Thoracic aorta (tissue), 2 donors: ENCODE measurements at regions not wholly inside any gene's neighbourhood (a gene's known extent, or its start where the extent isn't known, plus 50 kb on each side); places are given as distances from the start of the nearest gene placed in this dataset.
A peak's percentile ranks its signal among the peaks of the same experiment; 100 is the strongest.

Source experiments
- ATAC-seq: fragments of 150-250 bp; one replicate; pipeline ENCODE4 v1.8.0; 2017; ENCODE audit warnings: low read depth; ENCODE audit not compliant: insufficient number of reproducible peaks, low FRiP score
- DNase-seq: peaks from one replicate; pipeline ENCODE4 v3.0.0-alpha.2; 2020; ENCODE audit warnings: low spot score
- H3K27ac ChIP-seq, 2 donors: fragments of 200-600 bp; sonication (generic); 1 replicate in 1 of 2; 2 replicates in 1 of 2; pipeline ENCODE4 v1.5.1; 2016; ENCODE audit warnings: mild to moderate bottlenecking in 2 of 2, moderate library complexity in 2 of 2
- H3K27me3 ChIP-seq: fragments of 200-600 bp; sonication (generic); replicated peaks from 2 replicates; pipeline ENCODE4 v1.6.0; 2016; ENCODE audit warnings: mild to moderate bottlenecking; ENCODE audit not compliant: insufficient read depth
- H3K36me3 ChIP-seq: fragments of 200-600 bp; sonication (generic); one replicate; pipeline ENCODE4 v1.5.1; 2016
- H3K4me1 ChIP-seq, 2 donors: fragments of 200-600 bp; sonication (generic); 1 replicate in 1 of 2; 2 replicates in 1 of 2; pipeline versions ENCODE4 v1.5.1 to v1.6.0; 2016; ENCODE audit warnings: low read depth in 2 of 2, mild to moderate bottlenecking in 1 of 2; ENCODE audit not compliant: control insufficient read depth in 1 of 2
- H3K4me3 ChIP-seq: fragments of 200-600 bp; sonication (generic); 2 replicates; pipeline ENCODE4 v1.5.1; 2016; ENCODE audit warnings: mild to moderate bottlenecking
- H3K9me3 ChIP-seq: fragments of 200-600 bp; sonication (generic); 2 replicates; pipeline ENCODE4 v1.5.1; 2016
- TF ChIP-seq, protein P1 (sequence below): fragments of 200-600 bp; sonication (generic); IDR thresholded peaks from one replicate; pipeline ENCODE4 v1.5.1; 2019; ENCODE audit warnings: antibody characterized with exemption

DNA sequence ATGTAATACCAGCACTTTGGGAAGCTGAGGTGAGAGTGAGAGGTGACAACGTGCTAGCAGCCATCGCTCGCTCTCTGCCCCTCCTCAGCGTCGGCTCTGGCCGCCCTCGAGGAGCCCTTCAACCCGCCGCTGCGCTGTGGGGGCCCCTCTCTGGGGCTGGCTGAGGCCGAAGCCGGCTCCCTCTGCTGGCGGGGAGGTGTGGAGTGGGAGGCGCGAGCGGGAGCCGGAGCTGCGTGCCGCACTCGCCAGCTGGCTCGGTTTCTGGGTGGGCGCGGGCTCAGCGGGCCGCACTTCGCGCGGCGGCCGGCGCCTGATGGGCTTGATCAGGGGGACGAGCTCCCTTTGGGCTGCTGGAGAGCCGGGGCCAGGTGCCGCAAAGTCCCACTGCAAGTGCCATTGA, 98.9 kb upstream of the UBASH3B start:
- H3K27ac ChIP-seq: no peak overlapping the region
- no peaks in the 10 kb centered on the region for H3K4me1 ChIP-seq
- ATAC-seq (no peak), DNase-seq (no peak)
- no peaks in the 10 kb centered on the region for H3K9me3 ChIP-seq
- no peaks in the 10 kb centered on the region for H3K27me3 ChIP-seq
- peak overlapping the region; percentile 57 for H3K4me3 ChIP-seq
- TF ChIP-seq, protein P1, sequence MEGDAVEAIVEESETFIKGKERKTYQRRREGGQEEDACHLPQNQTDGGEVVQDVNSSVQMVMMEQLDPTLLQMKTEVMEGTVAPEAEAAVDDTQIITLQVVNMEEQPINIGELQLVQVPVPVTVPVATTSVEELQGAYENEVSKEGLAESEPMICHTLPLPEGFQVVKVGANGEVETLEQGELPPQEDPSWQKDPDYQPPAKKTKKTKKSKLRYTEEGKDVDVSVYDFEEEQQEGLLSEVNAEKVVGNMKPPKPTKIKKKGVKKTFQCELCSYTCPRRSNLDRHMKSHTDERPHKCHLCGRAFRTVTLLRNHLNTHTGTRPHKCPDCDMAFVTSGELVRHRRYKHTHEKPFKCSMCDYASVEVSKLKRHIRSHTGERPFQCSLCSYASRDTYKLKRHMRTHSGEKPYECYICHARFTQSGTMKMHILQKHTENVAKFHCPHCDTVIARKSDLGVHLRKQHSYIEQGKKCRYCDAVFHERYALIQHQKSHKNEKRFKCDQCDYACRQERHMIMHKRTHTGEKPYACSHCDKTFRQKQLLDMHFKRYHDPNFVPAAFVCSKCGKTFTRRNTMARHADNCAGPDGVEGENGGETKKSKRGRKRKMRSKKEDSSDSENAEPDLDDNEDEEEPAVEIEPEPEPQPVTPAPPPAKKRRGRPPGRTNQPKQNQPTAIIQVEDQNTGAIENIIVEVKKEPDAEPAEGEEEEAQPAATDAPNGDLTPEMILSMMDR: no peak
- H3K36me3 ChIP-seq: no peaks in the 10 kb centered on the region

DNA sequence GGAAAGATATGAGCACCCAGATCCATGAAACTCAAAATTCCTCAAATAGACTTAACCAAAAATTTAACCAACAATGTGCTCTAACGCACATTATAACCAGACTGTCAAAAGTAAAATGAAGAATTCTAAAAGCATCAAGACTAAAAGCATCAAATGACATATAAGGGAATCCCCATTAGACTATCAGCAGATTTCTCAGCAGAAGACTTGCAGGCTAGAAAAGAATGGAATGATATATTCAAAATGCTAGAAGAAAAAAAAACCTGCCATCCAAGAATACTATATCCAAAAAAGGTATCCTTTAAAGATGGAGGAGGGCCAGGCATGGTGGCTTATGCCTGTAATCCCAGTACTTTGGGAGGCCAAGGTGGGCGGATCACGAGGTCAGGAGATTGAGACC, 117.5 kb upstream of the UBASH3B start:
- no peaks in the 10 kb centered on the region for H3K27me3 ChIP-seq
- ATAC-seq: no peak
- H3K36me3 ChIP-seq: no peaks in the 10 kb centered on the region
- TF ChIP-seq, protein P1: no peak
- no peak for DNase-seq
- H3K4me3 ChIP-seq: no peak overlapping the region
- H3K27ac ChIP-seq: no peak overlapping the region
- H3K4me1 ChIP-seq: no peaks in the 10 kb centered on the region
- H3K9me3 ChIP-seq: peaks cover 23% of the 10 kb centered on the region

DNA sequence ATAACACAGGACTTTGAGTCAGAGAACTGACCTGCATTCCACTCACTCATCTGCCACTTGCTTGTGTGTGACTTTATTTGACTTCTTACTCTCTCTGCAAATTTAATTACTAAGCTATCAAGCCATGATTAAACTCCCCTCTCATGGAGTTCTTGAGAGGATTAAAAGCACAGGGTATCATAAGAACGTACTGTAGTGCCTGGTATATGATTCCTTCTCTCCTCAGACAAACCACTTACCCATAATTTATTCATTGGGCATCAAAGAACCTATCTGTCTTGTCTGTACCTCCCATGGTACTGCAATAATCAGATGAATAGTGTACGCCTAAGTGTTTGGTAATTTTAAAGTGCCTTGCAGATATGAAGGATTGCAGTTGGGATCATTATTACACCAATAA, 130.6 kb upstream of the UBASH3B start:
- H3K4me1 ChIP-seq: peaks cover 0 to 8% of the 10 kb centered on the region in 2 donors
- DNase-seq: no peak
- H3K27me3 ChIP-seq: no peaks in the 10 kb centered on the region
- ATAC-seq: no peak
- no peak overlapping the region for H3K4me3 ChIP-seq
- H3K27ac ChIP-seq: no peak overlapping the region
- H3K9me3 ChIP-seq: no peaks in the 10 kb centered on the region
- TF ChIP-seq, protein P1: no peak
- H3K36me3 ChIP-seq: no peaks in the 10 kb centered on the region

DNA sequence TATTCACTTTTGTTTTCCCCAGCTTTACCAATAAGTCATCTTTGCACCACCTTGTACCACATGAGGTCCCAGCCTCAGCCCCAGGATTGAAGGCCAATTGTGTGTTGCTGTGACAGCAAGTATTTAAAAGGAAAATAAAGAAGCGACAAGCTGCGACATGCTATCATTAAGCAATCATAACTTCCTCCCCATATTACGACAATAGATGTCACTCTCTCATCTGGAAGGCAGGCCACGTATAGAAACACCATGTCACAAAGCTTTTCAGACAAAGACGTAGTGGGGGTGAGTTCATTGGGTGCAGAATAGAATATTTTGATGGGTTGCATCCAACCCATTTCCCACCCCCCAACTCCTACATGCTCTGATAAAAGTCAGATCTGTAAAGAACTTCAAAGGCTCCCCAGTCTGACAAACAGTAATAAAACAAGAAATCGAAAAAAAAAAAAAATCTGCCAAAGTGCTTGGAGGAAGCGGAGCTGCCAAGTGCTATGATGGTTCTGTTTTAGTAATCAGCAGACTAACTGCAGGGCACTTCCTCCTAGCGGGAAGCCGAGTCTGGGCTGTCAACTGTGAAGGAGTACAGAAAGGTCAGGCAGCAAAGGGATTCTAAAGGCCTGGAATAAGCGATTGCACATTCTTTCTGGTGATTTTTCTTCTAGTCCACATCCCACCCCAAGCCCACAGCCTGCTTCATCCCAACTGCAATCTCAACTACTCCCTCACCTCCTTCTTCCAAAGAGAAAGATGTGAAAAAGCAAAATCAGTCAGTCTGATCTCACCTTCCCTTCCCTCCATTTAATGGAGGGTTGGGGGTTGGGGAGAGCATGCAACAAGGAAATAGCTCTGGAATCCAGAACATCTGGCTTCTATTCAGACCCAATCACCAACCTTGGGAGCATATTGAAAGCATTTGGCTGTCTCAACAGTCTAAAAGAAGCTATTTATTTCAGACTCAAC, 131.4 kb upstream of the UBASH3B start:
- Histone ChIP-seq H3K9me3 (no peaks in the 10 kb centered on the region), H3K27me3 (no peaks in the 10 kb centered on the region), H3K4me1 (peaks cover 0 to 8% of the 10 kb centered on the region in 2 donors), H3K4me3 (no peak overlapping the region), H3K36me3 (no peaks in the 10 kb centered on the region), H3K27ac (no peak overlapping the region)
- TF ChIP-seq, protein P1: no peak
- ATAC-seq (no peak), DNase-seq (no peak)

DNA sequence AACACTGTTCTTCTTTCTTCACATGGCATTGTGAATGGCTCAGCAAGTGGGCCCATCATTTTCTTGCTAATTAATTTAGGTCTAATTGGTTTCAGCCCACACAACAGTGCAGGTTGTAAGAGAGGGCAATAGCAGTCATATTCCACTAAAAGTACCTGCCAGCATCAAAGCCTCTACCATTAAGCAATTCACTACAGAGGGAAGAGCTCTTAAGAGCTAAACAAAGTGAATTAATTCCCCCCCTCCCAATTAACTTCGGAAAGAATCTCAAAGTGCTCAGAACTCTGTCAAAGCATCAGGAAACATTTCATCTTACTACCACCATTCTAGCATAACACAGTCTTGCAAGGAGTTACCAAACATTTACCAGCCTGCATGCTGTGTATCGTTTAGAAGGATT, 133.9 kb upstream of the UBASH3B start:
- Histone ChIP-seq H3K9me3 (no peaks in the 10 kb centered on the region), H3K4me1 (peaks cover 0 to 8% of the 10 kb centered on the region in 2 donors)
- DNase-seq: no peak

More for the DNA sequence above, 133.9 kb upstream of the UBASH3B start:
- no peak overlapping the region for H3K27ac ChIP-seq
- ATAC-seq: no peak
- H3K27me3 ChIP-seq: no peaks in the 10 kb centered on the region
- TF ChIP-seq, protein P1: no peak
- no peak overlapping the region for H3K4me3 ChIP-seq
- H3K36me3 ChIP-seq: no peaks in the 10 kb centered on the region
